ENCODE measurements at regions not wholly inside any gene's neighbourhood (a gene's known extent, or its start where the extent isn't known, plus 50 kb on each side); places are given as distances from the start of the nearest gene placed in this dataset.

GRCh38 chr1:60222360-60223115, 149.0 kb upstream of the C1orf87 start:
- no peak overlapping the region for H2AFZ ChIP-seq
- H3K4me1 ChIP-seq (replicated peaks; ENCODE audit: insufficient read depth) = peaks cover 14% of the 10 kb centered on the region
- H3K27me3 ChIP-seq (ENCODE audit: insufficient read depth, low read depth) = no peaks in the 10 kb centered on the region
- CTCF ChIA-PET = no interaction called here
- no peak for TF ChIP-seq EZH2 (IDR thresholded peaks at IDR 0.05; ENCODE audit: low read depth)
- no peak for TF ChIP-seq CTCF (conservative IDR thresholded peaks at IDR 0.05)
- no peak overlapping the region for H3K4me3 ChIP-seq
- H3F3A ChIP-seq (ENCODE audit: insufficient read depth, low read depth) = no peaks in the 10 kb centered on the region
- no peaks in the 10 kb centered on the region for H3K36me3 ChIP-seq (ENCODE audit: low read depth)
- H4K20me1 ChIP-seq (ENCODE audit: insufficient read depth) = no peaks in the 10 kb centered on the region
- POLR2A ChIA-PET (ENCODE audit: unreplicated experiment) = no interaction called here
- no peak for DNase-seq
- intact Hi-C loops (cut with micrococcal nuclease; ENCODE audit: unreplicated experiment) = no loop called here
- no TSS peak for BruUV-seq (replicated peaks)
- no peak overlapping the region for H3K27ac ChIP-seq
- no peaks in the 10 kb centered on the region for H3K79me2 ChIP-seq (ENCODE audit: low read depth)
- H3K4me2 ChIP-seq = no peak overlapping the region
- no peaks in the 10 kb centered on the region for H3K9me3 ChIP-seq (ENCODE audit: insufficient read depth, low read depth)
- no peaks in the 10 kb centered on the region for H3K9me2 ChIP-seq (ENCODE audit: insufficient read depth)

- H3K36me3 ChIP-seq (ENCODE audit: low read depth) = no peaks in the 10 kb centered on the region
Observed at GRCh38 chr1:60213253-60213652, 139.7 kb upstream of the C1orf87 start.

GRCh38 chr1:60196026-60196425, 122.5 kb upstream of the C1orf87 start:
- H3F3A ChIP-seq (ENCODE audit: insufficient read depth, low read depth) = no peaks in the 10 kb centered on the region
- BruUV-seq (replicated peaks) = no TSS peak
- no peak overlapping the region for H2AFZ ChIP-seq
- H3K27me3 ChIP-seq (ENCODE audit: insufficient read depth, low read depth) = no peaks in the 10 kb centered on the region
- H3K9me2 ChIP-seq (ENCODE audit: insufficient read depth) = peaks cover 3% of the 10 kb centered on the region; the same call in 1 of the 2 replicates
- H4K20me1 ChIP-seq (ENCODE audit: insufficient read depth) = no peaks in the 10 kb centered on the region
- no peak for DNase-seq
- no peak for TF ChIP-seq EZH2 (IDR thresholded peaks at IDR 0.05; ENCODE audit: low read depth)
- H3K27ac ChIP-seq = no peak overlapping the region
- H3K4me3 ChIP-seq = no peak overlapping the region
- ChIA-PET CTCF (no interaction called here), POLR2A (ENCODE audit: unreplicated experiment) (no interaction called here)
- H3K9me3 ChIP-seq (ENCODE audit: insufficient read depth, low read depth) = no peaks in the 10 kb centered on the region
- intact Hi-C loops (cut with micrococcal nuclease; ENCODE audit: unreplicated experiment) = no loop called here
- H3K79me2 ChIP-seq (ENCODE audit: low read depth) = no peaks in the 10 kb centered on the region
- no peaks in the 10 kb centered on the region for H3K36me3 ChIP-seq (ENCODE audit: low read depth)
- no peak overlapping the region for H3K4me2 ChIP-seq
- no peaks in the 10 kb centered on the region for H3K4me1 ChIP-seq (replicated peaks; ENCODE audit: insufficient read depth)

More at GRCh38 chr1:60213253-60213652, 139.7 kb upstream of the C1orf87 start:
- Histone ChIP-seq H3K4me1 (replicated peaks; ENCODE audit: insufficient read depth) (no peaks in the 10 kb centered on the region), H3K79me2 (ENCODE audit: low read depth) (no peaks in the 10 kb centered on the region), H3F3A (ENCODE audit: insufficient read depth, low read depth) (no peaks in the 10 kb centered on the region), H3K27me3 (ENCODE audit: insufficient read depth, low read depth) (no peaks in the 10 kb centered on the region), H3K9me3 (ENCODE audit: insufficient read depth, low read depth) (no peaks in the 10 kb centered on the region), H3K4me3 (no peak overlapping the region), H4K20me1 (ENCODE audit: insufficient read depth) (no peaks in the 10 kb centered on the region), H3K4me2 (no peak overlapping the region), H3K9me2 (ENCODE audit: insufficient read depth) (no peaks in the 10 kb centered on the region), H3K27ac (no peak overlapping the region), H2AFZ (no peak overlapping the region)
- TF ChIP-seq EZH2 (IDR thresholded peaks at IDR 0.05; ENCODE audit: low read depth) = no peak
- TF ChIP-seq CTCF (conservative IDR thresholded peaks at IDR 0.05) = no peak
- ChIA-PET CTCF (interaction anchor here (0.7 kb wide), 1 partner anchor 97 kb away, joined by 3 read pairs; no protein-coding TSS in a partner anchor), POLR2A (ENCODE audit: unreplicated experiment) (no interaction called here)
- DNase-seq = no peak
- intact Hi-C loops (cut with micrococcal nuclease; ENCODE audit: unreplicated experiment) = no loop called here
- BruUV-seq (replicated peaks) = no TSS peak

- TF ChIP-seq EZH2 (IDR thresholded peaks at IDR 0.05; ENCODE audit: low read depth) = no peak
- Histone ChIP-seq H3K9me2 (ENCODE audit: insufficient read depth) (no peaks in the 10 kb centered on the region), H3F3A (ENCODE audit: insufficient read depth, low read depth) (no peaks in the 10 kb centered on the region), H3K4me3 (no peak overlapping the region), H4K20me1 (ENCODE audit: insufficient read depth) (no peaks in the 10 kb centered on the region), H3K4me1 (replicated peaks; ENCODE audit: insufficient read depth) (no peaks in the 10 kb centered on the region), H3K27ac (no peak overlapping the region), H3K27me3 (ENCODE audit: insufficient read depth, low read depth) (no peaks in the 10 kb centered on the region), H3K79me2 (ENCODE audit: low read depth) (no peaks in the 10 kb centered on the region), H3K4me2 (no peak overlapping the region), H3K9me3 (ENCODE audit: insufficient read depth, low read depth) (peaks cover 3% of the 10 kb centered on the region; the same call in 1 of the 2 replicates), H3K36me3 (ENCODE audit: low read depth) (no peaks in the 10 kb centered on the region), H2AFZ (no peak overlapping the region)
- intact Hi-C loops (cut with micrococcal nuclease; ENCODE audit: unreplicated experiment) = no loop called here
- ChIA-PET POLR2A (ENCODE audit: unreplicated experiment) (no interaction called here), CTCF (no interaction called here)
- no peak for DNase-seq
- no TSS peak for BruUV-seq (replicated peaks)
Observed at GRCh38 chr1:60185684-60186083, 112.1 kb upstream of the C1orf87 start.
